Common myeloid progenitor, CD34-positive (primary cell): ENCODE measurements at regions not wholly inside any gene's neighbourhood (a gene's known extent, or its start where the extent isn't known, plus 50 kb on each side); places are given as distances from the start of the nearest gene placed in this dataset.

Experiments used
- CTCF ChIA-PET: fragments of 350-600 bp; sonication (Branson Sonifier 250); formaldehyde crosslinking; loops from one replicate; lab custom pipeline; 2021; ENCODE audit warnings: antibody characterized with exemption; lab: Charles Lee
- POLR2A ChIA-PET: fragments of 350-600 bp; sonication (Branson Sonifier 250); formaldehyde crosslinking; loops from one replicate; lab custom pipeline; 2021; ENCODE audit warnings: antibody characterized with exemption; lab: Charles Lee
- DNase-seq, 3 donors: peaks; one replicate each; pipeline versions ENCODE4 v3.0.0 to v3.0.0-alpha.2; 2013
- H3K27ac ChIP-seq, 2 experiments: 1 replicate in 1 of 2; 2 replicates in 1 of 2; pipeline ENCODE4 v1.7.0; 2013; ENCODE audit warnings: inconsistent platforms in 2 of 2, low read length in 2 of 2, mild to moderate bottlenecking in 2 of 2, low read depth in 1 of 2, moderate library complexity in 1 of 2; ENCODE audit not compliant: severe bottlenecking in 2 of 2, insufficient read depth in 1 of 2, poor library complexity in 1 of 2
- H3K27me3 ChIP-seq, 5 experiments: replicated peaks in 2 of 5; 1 replicate in 3 of 5; 2 replicates in 2 of 5; pipeline versions ENCODE4 v1.6.1 to v1.7.0; 2013; ENCODE audit warnings: low read length in 4 of 5, mild to moderate bottlenecking in 2 of 5, moderate library complexity in 2 of 5, inconsistent platforms in 1 of 5; ENCODE audit not compliant: insufficient read depth in 5 of 5, control insufficient read depth in 4 of 5
- H3K36me3 ChIP-seq, 4 experiments: 1 replicate in 2 of 4; 2 replicates in 2 of 4; pipeline versions ENCODE4 v1.6.1 to v1.7.0; 2013; ENCODE audit warnings: low read length in 3 of 4, control low read depth in 1 of 4, mild to moderate bottlenecking in 1 of 4; ENCODE audit not compliant: control insufficient read depth in 4 of 4, insufficient read depth in 4 of 4
- H3K4me1 ChIP-seq, 4 experiments: 1 replicate in 3 of 4; 2 replicates in 1 of 4; pipeline versions ENCODE4 v1.6.1 to v1.7.1; 2013; ENCODE audit warnings: low read length in 3 of 4, mild to moderate bottlenecking in 3 of 4, control low read depth in 1 of 4, inconsistent platforms in 1 of 4, moderate library complexity in 1 of 4; ENCODE audit not compliant: control insufficient read depth in 4 of 4, insufficient read depth in 4 of 4; ENCODE audit errors: control extremely low read depth in 1 of 4
- H3K4me3 ChIP-seq, 7 experiments: 1 replicate in 4 of 7; 2 replicates in 3 of 7; pipeline versions ENCODE4 v1.5.1 to v1.7.0; 2013; ENCODE audit warnings: mild to moderate bottlenecking in 7 of 7, low read length in 6 of 7, moderate library complexity in 6 of 7, inconsistent platforms in 2 of 7, low read depth in 2 of 7, control low read depth in 1 of 7; ENCODE audit not compliant: insufficient read depth in 4 of 7, control insufficient read depth in 1 of 7; ENCODE audit errors: extremely low read depth in 1 of 7
- H3K9me3 ChIP-seq, 5 experiments: 1 replicate in 4 of 5; 2 replicates in 1 of 5; pipeline versions ENCODE4 v1.6.1 to v1.7.1; 2013; ENCODE audit warnings: low read length in 4 of 5, mild to moderate bottlenecking in 2 of 5, inconsistent platforms in 1 of 5, low read depth in 1 of 5, moderate library complexity in 1 of 5; ENCODE audit not compliant: control insufficient read depth in 4 of 5, insufficient read depth in 2 of 5; ENCODE audit errors: control extremely low read depth in 1 of 5
- WGBS: methylation state at CpG from one replicate; pipeline ENCODE4 v1.1.5; 2013; ENCODE audit not compliant: insufficient coverage; 5-methylcytosine and 5-hydroxymethylcytosine counted together

GRCh38 chr13:112001571-112001970 lies 65.4 kb upstream of the SOX1 start:
- POLR2A ChIA-PET: no interaction called here
- CTCF ChIA-PET: interaction anchor here (0.8 kb wide), 1 partner anchor 11 kb away, joined by 3 read pairs; no protein-coding TSS in a partner anchor
- 96% methylated on average over 4 of the region's 5 CpGs for WGBS

GRCh38 chr13:112003396-112003795 lies 63.6 kb upstream of the SOX1 start:
- H3K9me3 ChIP-seq: peaks cover 0 to 2% (median 0%) of the 10 kb centered on the region in 5 experiments
- H3K27me3 ChIP-seq: peaks cover 0 to 5% (median 0%) of the 10 kb centered on the region in 5 experiments
- no peaks in the 10 kb centered on the region for H3K36me3 ChIP-seq
- H3K4me1 ChIP-seq: no peaks in the 10 kb centered on the region
- POLR2A ChIA-PET: no interaction called here
- CTCF ChIA-PET: no interaction called here
- 84% methylated on average over 2 of the region's 4 CpGs for WGBS
- H3K27ac ChIP-seq: no peak overlapping the region
- H3K4me3 ChIP-seq: no peak overlapping the region
- no peak for DNase-seq

More at GRCh38 chr13:112001571-112001970, 65.4 kb upstream of the SOX1 start:
- Histone ChIP-seq H3K4me1 (no peaks in the 10 kb centered on the region), H3K27ac (no peak overlapping the region), H3K27me3 (peaks cover 0 to 5% (median 0%) of the 10 kb centered on the region in 5 experiments), H3K9me3 (no peaks in the 10 kb centered on the region), H3K4me3 (no peak overlapping the region), H3K36me3 (no peaks in the 10 kb centered on the region)
- no peak for DNase-seq

GRCh38 chr13:112003941-112004340 lies 63.0 kb upstream of the SOX1 start:
- 100% methylated on average over 2 of the region's 3 CpGs for WGBS
- Histone ChIP-seq H3K27me3 (peaks cover 0 to 5% (median 0%) of the 10 kb centered on the region in 5 experiments), H3K27ac (no peak overlapping the region), H3K36me3 (no peaks in the 10 kb centered on the region), H3K9me3 (peaks cover 0 to 2% (median 0%) of the 10 kb centered on the region in 5 experiments), H3K4me3 (no peak overlapping the region), H3K4me1 (no peaks in the 10 kb centered on the region)
- POLR2A ChIA-PET: no interaction called here
- no peak for DNase-seq
- CTCF ChIA-PET: no interaction called here

- Histone ChIP-seq H3K27ac (no peak overlapping the region), H3K4me3 (no peak overlapping the region), H3K4me1 (no peaks in the 10 kb centered on the region), H3K36me3 (no peaks in the 10 kb centered on the region), H3K27me3 (peaks cover 0 to 3% (median 0%) of the 10 kb centered on the region in 5 experiments), H3K9me3 (peaks cover 0 to 2% (median 0%) of the 10 kb centered on the region in 5 experiments)
- CTCF ChIA-PET: no interaction called here
- no CpG with 5 or more reads among the region's 3 CpGs for WGBS
- DNase-seq: no peak
- POLR2A ChIA-PET: no interaction called here
These were observed 61.0 kb upstream of the SOX1 start for GRCh38 chr13:112005925-112006324.

- WGBS: 91% methylated on average over 8 of the region's 9 CpGs
- ChIA-PET POLR2A (no interaction called here), CTCF (no interaction called here)
These were observed 59.8 kb upstream of the SOX1 start for GRCh38 chr13:112007191-112007590.

GRCh38 chr13:112010714-112011113 lies 56.2 kb upstream of the SOX1 start:
- Histone ChIP-seq H3K27me3 (peaks cover 0 to 2% (median 0%) of the 10 kb centered on the region in 5 experiments), H3K9me3 (peaks cover 0 to 4% (median 2%) of the 10 kb centered on the region in 5 experiments), H3K36me3 (no peaks in the 10 kb centered on the region), H3K4me1 (no peaks in the 10 kb centered on the region), H3K4me3 (no peak overlapping the region), H3K27ac (no peak overlapping the region)
- 86% methylated on average over 8 of the region's 9 CpGs for WGBS
- POLR2A ChIA-PET: no interaction called here
- CTCF ChIA-PET: no interaction called here
- no peak for DNase-seq

More at GRCh38 chr13:112007191-112007590, 59.8 kb upstream of the SOX1 start:
- no peaks in the 10 kb centered on the region for H3K4me1 ChIP-seq
- no peak overlapping the region for H3K4me3 ChIP-seq
- peaks cover 0 to 2% (median 0%) of the 10 kb centered on the region in 5 experiments for H3K9me3 ChIP-seq
- H3K27me3 ChIP-seq: peaks cover 0 to 3% (median 0%) of the 10 kb centered on the region in 5 experiments
- H3K27ac ChIP-seq: no peak overlapping the region
- no peak for DNase-seq
- H3K36me3 ChIP-seq: no peaks in the 10 kb centered on the region

GRCh38 chr13:112012016-112012704 lies 54.8 kb upstream of the SOX1 start:
- no peaks in the 10 kb centered on the region for H3K4me1 ChIP-seq
- no peak overlapping the region for H3K27ac ChIP-seq
- peaks cover 0 to 4% (median 2%) of the 10 kb centered on the region in 5 experiments for H3K9me3 ChIP-seq
- DNase-seq: no peak
- H3K4me3 ChIP-seq: no peak overlapping the region
- WGBS: 83% methylated on average over 25 of the region's 27 CpGs
- ChIA-PET POLR2A (no interaction called here), CTCF (no interaction called here)
- no peaks in the 10 kb centered on the region for H3K36me3 ChIP-seq
- H3K27me3 ChIP-seq: peaks cover 0 to 2% (median 0%) of the 10 kb centered on the region in 5 experiments
